Suppressor macrophage (primary cell): ENCODE measurements at regions not wholly inside any gene's neighbourhood (a gene's known extent, or its start where the extent isn't known, plus 50 kb on each side); places are given as distances from the start of the nearest gene placed in this dataset.
A peak's percentile ranks its signal among the peaks of the same experiment; 100 is the strongest.
"Not testable (repeated sequence)": the region's sequence is repeated elsewhere in the genome, so short reads cannot be mapped to it uniquely, and the experiment has no call there.

Experiments
- DNase-seq, 4 experiments: peaks; one replicate each; pipeline ENCODE4 v3.0.0-alpha.2; 2020 to 2022

GRCh38 chr1:30526652-30527345 lies 196.6 kb downstream of the MATN1 start:
- no peak for DNase-seq

GRCh38 chr1:30525971-30526651 lies 197.3 kb downstream of the MATN1 start:
- peak in 3 of 4 experiments; percentile 30 to 34 (median 32) for DNase-seq

GRCh38 chr1:30525631-30525970 lies 197.8 kb downstream of the MATN1 start:
- no peak for DNase-seq

- peak in 1 of 4 experiments; percentile 7 for DNase-seq
These were observed 198.4 kb downstream of the MATN1 start for GRCh38 chr1:30524840-30525617.

GRCh38 chr1:30524025-30524555 lies 199.3 kb downstream of the MATN1 start:
- DNase-seq: not testable (repeated sequence)

- no peak for DNase-seq
These were observed 200.0 kb downstream of the MATN1 start for GRCh38 chr1:30523055-30524020.

GRCh38 chr1:30522031-30523004 lies 201.1 kb downstream of the MATN1 start:
- no peak for DNase-seq

- DNase-seq: no peak
These were observed 202.0 kb downstream of the MATN1 start for GRCh38 chr1:30521261-30521865.

GRCh38 chr1:30520476-30520875 lies 202.9 kb downstream of the MATN1 start:
- DNase-seq: no peak

- no peak for DNase-seq
These were observed 204.1 kb downstream of the MATN1 start for GRCh38 chr1:30519201-30519763.

- no peak for DNase-seq
These were observed 204.7 kb downstream of the MATN1 start for GRCh38 chr1:30518696-30519095.

GRCh38 chr1:30518186-30518585 lies 205.2 kb downstream of the MATN1 start:
- no peak for DNase-seq

GRCh38 chr1:30517666-30518065 lies 205.7 kb downstream of the MATN1 start:
- DNase-seq: not testable (repeated sequence)

- not testable (repeated sequence) for DNase-seq
These were observed 206.1 kb downstream of the MATN1 start for GRCh38 chr1:30517241-30517640.

GRCh38 chr1:30516485-30516858 lies 206.9 kb downstream of the MATN1 start:
- DNase-seq: no peak

- DNase-seq: no peak
These were observed 207.5 kb downstream of the MATN1 start for GRCh38 chr1:30515755-30516484.

- DNase-seq: no peak
These were observed 208.4 kb downstream of the MATN1 start for GRCh38 chr1:30514945-30515344.

GRCh38 chr1:30514137-30514654 lies 209.2 kb downstream of the MATN1 start:
- DNase-seq: no peak
